H54 (cell line): ENCODE measurements at regions not wholly inside any gene's neighbourhood (a gene's known extent, or its start where the extent isn't known, plus 50 kb on each side); places are given as distances from the start of the nearest gene placed in this dataset.
"Not testable (repeated sequence)": the region's sequence is repeated elsewhere in the genome, so short reads cannot be mapped to it uniquely, and the experiment has no call there.

Experiments
- DNase-seq: peaks from one replicate; pipeline ENCODE4 v3.0.0; 2011; ENCODE audit warnings: low spot score, mixed read lengths; ENCODE audit not compliant: insufficient read length
- FAIRE-seq: peaks from 3 replicates; lab custom pipeline; 2011; peaks lifted over from hg19 to GRCh38; lab: Jason Lieb, UNC
- POLR2A ChIP-seq: IDR thresholded peaks from 2 replicates; pipeline ENCODE4 v1.6.1; 2011; ENCODE audit warnings: low read depth, mild to moderate bottlenecking, low read length

DNA sequence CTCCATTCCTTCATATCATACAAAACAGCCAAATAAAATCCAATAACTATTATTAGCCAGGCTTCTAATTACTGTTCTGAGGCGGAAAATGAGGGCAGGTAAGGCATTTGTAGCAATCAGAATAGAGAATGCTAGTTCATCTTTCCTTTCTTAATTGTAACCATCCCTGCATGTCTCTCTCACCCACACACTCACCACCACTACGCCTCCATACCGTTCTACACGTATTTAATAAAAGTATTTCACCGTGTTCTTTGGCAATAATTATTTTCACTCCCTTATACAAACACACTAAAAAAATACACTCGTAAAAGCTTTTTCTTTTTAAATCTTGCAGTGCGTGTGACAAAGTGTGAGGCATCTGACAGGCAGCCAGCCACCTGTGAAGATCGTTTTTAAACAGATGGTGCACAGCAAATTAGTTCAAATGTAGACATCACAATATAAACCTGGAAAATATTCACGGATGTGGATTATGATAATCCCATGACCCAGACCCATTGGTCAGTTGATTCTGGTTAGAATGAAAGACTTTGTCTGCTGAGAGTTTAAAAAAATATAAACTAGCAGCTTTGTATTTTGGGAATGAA lies 653.6 kb downstream of the REEP3 start:
- no peak for TF ChIP-seq POLR2A
- FAIRE-seq = no peak

DNA sequence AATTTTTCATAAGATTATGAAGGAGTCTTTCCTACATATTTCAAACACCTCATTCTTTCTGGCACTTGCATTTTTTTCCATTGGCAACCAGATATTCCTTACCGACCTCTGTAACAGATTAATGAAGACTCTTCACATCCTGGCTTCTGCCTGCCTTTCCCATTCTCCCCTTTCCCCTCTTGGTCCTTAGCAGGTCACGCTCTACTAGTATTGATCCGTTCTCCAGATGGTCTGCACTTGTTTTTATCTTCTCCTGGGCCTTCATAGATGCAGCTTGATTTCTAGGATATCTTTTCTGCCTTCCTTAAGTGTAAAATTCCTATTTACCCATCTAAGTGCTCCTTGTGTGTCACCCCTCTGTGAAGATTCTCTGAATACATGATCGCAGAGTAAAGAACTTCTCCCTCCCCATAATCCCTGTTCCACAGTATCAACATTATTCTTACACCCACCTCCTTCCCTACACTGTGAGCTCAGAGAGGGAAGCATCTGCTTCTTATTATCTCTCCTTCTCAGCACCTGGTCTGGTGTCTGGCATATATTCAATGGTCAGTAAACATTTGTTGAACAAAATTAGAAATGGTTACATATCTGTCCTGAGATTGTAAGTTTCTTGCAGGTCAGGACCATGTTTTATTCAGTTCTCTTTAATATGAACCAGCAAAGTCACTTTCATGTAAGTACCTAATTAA lies 654.2 kb downstream of the REEP3 start:
- no peak for TF ChIP-seq POLR2A
- DNase-seq (no peak), FAIRE-seq (no peak)

More for the DNA sequence above, 653.6 kb downstream of the REEP3 start:
- DNase-seq = no peak

DNA sequence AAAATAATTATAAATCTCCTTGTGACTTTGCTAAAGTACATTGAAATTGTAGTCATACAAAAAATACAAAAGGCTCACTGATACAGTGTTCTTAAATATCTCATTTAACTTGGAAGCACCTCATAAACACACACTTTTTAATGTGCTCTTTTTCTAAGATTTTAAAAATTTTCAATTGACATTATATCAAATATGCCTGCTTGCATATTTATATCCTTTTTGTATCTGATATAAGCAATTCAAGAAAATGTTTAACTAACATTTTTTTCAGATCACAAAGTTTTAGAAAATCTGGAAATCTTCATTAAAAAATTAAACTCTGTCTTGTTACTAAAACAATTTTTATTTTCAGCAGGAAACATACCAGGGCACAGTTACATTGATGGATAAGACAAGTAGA lies 661.5 kb downstream of the REEP3 start:
- TF ChIP-seq POLR2A = no peak
- FAIRE-seq (no peak), DNase-seq (no peak)

DNA sequence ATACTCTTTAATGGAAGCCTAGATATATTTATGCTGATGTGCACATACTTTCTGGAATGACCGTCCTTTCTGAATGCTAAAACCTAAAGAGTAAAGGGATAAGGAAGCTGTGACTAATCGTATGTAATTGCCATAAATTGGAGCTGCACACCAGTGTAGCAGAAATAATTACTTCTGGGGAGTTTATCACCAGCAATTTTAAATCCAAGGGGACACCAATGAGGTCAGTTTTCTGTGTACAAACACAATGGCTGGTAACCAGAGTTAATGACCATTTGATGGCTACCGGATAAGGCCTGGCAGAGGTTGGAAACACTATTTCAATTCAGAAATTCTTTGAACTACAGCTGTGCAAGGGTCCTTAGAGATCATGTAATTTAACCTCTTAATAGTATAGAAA lies 670.1 kb downstream of the REEP3 start:
- TF ChIP-seq POLR2A = no peak
- DNase-seq = no peak
- no peak for FAIRE-seq

DNA sequence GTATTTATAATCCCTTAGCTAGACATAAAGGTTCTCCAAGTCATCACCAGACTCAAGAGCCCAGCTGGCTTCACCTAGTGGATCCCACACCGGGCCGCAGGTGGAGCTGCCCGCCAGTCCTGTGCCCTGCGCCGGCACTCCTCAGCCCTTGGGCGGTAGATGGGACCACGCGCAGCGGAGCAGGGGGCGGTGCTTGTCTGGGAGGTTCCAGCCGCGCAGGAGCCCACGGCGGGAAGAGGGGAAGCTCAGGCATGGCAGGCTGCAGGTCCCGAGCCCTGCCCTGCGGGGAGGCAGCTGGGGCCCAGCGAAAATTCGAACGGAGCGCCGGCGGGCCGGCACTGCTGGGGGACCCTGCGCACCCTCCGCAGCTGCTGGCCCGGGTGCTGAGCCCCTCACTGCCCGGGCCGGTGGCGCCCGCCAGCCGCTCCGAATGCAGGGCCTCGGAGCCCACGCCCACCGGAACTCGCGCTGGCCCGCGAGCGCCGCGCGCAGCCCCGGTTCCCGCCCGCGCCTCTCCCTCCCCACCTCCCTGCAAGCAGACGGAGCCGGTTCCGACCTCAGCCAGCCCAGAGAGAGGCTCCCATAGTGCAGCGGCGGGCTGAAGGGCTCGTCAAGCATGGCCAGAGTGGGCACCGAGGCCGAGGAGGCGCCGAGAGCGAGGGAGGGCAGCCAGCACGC lies 675.6 kb downstream of the REEP3 start:
- FAIRE-seq = no peak
- TF ChIP-seq POLR2A = no peak
- DNase-seq = no peak

DNA sequence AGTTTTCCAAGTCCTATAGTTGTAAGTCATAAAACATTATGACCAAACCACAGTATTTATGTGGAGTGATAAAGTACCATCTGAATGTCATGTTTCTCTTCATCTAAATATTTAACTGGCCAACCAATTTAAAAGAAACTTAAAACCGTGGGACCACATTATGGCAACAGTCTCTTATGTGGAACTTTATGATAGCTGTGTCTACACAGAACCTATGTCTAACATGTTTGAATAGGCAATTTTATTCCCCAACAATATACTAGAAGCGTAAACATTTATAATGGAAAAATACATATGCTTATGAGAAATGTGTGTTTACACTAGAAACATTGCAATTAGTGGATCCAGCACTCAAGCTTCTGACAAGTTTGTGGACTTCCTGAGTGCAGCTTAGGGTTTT lies 680.7 kb downstream of the REEP3 start:
- DNase-seq (no peak), FAIRE-seq (no peak)
- TF ChIP-seq POLR2A = no peak

DNA sequence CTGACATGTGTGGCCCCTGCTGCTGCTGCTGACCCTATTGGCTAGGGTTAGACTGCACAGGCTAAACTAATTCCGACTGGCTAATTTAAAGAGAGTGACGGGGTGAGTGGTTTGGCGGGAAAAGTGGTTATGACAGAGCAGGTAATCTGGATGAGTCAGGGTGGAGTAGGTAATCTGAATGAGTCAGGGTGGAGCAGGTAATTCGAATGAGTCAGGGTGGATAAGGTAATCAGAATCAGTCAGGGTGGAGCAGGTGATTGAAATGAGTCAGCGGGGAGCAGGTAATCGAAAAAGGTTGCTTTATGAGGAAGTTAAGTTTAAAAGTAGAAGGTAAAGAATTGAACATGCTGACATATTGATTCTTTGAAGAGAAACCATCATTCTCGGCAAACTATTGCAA lies 683.3 kb downstream of the REEP3 start:
- not testable (repeated sequence) for DNase-seq, FAIRE-seq

DNA sequence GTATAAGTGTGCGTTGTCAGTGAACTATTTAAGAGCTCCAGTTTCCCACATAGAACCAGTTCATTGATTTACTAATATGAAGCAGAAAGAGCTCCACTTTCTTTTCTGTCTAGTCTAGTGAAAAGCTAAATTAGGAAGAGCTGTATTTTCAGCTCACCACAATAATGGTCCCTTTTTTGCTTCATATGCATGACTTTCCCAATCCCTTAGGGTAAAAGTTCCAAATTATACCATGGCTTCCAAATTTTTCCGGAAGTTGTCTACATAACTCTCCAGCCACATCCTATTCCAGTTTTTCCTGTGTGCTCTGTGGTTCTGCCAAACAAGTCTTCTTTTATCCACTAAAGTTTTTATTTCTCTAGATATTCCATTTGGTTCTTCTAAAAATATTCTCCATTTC lies 685.2 kb downstream of the REEP3 start:
- FAIRE-seq = no peak
- DNase-seq = no peak
- TF ChIP-seq POLR2A = no peak

DNA sequence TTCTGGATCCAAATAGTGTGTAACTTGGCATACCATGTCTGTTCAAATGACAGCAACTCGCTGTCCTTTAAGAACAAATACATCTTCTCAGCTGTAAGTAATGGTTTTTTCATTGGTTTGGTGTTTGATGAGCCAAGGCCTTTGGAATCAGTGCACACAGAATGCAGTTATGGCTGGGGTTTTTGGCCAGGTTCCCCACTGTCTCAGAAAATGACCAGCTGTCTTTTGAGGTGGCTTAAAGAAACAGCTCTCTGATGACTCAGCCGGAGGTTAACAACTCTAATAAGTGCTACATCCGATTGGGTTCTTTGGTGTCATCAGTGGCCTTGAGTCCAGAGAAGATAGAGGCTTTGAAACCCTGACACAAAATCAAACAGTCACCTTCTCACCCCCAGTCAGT lies 688.4 kb downstream of the REEP3 start:
- DNase-seq = no peak
- FAIRE-seq = no peak
- no peak for TF ChIP-seq POLR2A

DNA sequence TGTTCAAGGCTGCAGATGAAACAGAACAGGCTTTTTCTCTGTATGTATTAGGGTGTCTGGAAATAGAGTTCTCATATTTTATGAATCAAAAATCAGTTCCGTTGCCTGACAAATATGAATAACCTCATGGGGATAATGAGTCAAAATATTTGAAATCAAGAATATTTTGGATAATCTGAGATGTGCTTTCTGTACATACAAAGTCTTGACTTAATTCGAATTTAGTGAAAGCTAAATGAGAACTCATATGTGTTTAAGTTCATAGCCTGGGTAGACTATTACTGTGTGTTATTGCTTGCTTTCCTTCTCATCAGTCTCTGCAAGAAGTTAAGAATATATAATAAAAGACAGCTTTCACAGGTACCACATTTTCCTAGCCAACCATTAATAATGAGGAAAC lies 689.0 kb downstream of the REEP3 start:
- FAIRE-seq = no peak
- DNase-seq = no peak
- no peak for TF ChIP-seq POLR2A

DNA sequence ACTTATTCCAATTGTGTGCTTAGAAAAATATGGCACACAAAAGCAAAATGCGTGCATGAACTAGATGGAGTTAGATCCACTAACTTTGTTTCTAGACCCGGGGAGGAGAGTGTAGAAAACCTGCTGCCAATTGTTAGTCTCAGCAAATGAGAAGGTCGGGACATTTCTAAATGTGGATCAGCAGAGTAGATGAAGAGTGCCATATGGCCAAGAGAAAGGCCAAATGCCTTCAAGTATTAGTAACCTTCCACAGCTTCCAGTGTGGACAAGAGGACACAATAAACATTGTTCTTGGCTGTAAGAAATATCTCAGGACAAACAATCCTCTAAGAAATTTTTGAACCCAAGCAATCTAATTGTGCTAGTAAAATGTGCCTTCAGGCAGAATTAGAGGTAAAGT lies 690.3 kb downstream of the REEP3 start:
- TF ChIP-seq POLR2A = no peak
- no peak for FAIRE-seq
- DNase-seq = no peak

DNA sequence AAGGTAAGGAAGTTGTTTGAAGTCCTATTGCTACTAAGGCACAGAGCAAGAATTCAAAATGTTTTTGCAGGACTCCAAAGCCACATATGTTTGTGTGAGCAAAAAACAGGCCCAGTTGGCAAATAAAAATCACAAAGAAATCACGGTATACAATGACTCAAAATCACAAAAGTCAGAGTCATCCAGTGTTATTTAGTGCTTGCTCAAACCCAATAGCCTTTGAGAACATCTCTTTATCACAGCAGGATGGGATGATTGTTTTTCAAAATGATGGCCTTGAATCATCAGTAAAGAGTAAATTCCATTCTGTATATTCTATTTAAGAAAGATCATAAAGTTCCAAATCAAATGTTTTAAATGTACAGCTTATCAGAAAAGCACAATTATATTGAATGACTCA lies 693.9 kb downstream of the REEP3 start:
- DNase-seq (no peak), FAIRE-seq (no peak)
- TF ChIP-seq POLR2A = no peak

DNA sequence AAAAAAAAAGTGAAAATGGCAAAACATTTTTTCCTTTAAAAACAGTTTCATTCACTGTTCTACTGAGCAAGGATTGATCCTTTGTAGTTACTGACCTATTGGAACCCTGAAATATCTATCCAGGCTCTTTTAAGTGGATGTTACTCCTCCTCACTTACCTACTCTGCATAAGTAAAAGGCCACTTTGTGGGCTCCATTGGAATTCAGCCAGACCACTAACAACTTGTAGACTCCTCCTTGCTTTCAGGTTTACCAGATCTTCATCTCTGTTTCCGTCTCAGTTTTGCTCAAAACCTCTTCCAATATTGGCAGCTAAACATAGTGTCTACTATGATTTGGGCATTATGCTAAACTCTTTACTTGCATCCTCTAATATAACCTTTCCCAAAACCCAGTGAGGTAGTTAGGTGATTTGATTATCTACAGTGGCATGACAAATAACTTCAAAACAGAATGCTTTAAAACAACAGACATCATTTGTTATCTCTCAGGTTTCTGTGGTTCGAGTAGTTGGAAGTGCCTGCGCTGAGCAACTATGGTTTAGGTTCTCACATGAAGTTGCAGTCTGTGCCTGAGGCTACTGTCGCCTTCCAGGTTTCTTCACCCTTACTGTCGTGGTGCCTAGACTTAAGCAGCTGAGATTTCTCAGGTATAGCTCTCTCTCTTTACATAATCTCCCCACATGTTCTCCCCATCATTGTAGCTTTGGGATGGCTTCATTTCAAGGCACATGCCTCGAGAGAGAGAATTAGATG lies 698.2 kb downstream of the REEP3 start:
- no peak for TF ChIP-seq POLR2A
- no peak for DNase-seq
- no peak for FAIRE-seq

DNA sequence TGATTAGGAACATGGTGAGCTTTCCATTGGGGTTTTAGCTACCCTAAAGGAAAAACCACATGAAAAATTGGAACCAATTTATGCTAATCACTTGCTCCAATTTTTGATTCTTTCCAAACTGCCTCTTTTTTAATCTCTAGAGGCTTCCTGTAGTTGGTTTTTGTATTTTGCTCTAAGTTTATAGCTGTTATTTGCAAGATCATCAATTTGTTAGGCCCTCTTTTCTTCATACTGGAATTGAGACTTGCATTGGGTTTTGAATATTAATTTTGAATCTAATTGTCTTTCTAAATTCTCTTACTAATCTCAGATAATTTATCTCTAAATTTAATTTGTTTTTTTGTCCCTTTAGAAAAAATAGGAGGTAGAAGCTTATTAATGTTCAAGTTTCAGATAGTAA lies 713.3 kb downstream of the REEP3 start:
- TF ChIP-seq POLR2A = no peak
- no peak for DNase-seq
- FAIRE-seq = no peak
